ES-I3 (cell line): ENCODE measurements at regions not wholly inside any gene's neighbourhood (a gene's known extent, or its start where the extent isn't known, plus 50 kb on each side); places are given as distances from the start of the nearest gene placed in this dataset.

ENCODE experiments used
- H3K36me3 ChIP-seq: 2 replicates; pipeline ENCODE4 v1.6.1; 2013; ENCODE audit warnings: mild to moderate bottlenecking, low read length, control low read depth, moderate library complexity; ENCODE audit not compliant: insufficient read depth
- H3K4me1 ChIP-seq: 2 replicates; pipeline ENCODE4 v1.6.1; 2013; ENCODE audit warnings: mild to moderate bottlenecking, control low read depth, low read length; ENCODE audit not compliant: insufficient read depth
- H3K9ac ChIP-seq: 2 replicates; pipeline ENCODE4 v1.6.1; 2013; ENCODE audit warnings: low read depth, mild to moderate bottlenecking, low read length, moderate library complexity
- H3K9me3 ChIP-seq: 2 replicates; pipeline ENCODE4 v1.6.1; 2013; ENCODE audit warnings: mild to moderate bottlenecking, low read length, moderate library complexity; ENCODE audit not compliant: control insufficient read depth, insufficient read depth

DNA sequence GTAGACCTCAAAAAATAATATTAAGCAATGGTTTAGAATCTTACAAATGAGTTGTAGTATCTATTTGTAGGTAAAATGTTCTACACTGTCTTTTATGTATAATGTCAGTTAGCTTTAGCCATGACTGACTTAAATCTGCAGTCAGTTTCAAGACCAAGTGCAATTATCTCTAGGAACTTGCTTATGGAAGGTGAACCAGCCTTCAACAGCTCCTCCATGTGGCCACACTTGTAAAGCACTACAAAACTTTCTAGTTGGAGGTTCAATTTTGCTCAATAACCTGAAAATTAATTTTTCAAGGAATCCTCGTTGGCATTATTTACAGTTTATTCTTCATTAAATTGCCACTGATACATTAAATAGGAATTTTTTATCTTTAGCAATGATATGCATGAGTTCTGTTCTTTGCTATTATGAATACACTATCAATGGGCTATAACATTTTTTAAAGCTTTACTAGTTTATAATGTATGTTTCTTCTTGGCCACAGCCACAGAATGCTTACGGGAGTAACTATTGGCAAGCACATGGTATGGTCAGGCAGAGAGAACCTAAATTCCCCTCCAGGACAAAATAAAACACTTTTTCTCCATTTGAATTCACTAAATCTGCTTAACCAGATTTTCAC, 315.3 kb upstream of the UBE2E2 start:
- Histone ChIP-seq H3K36me3 (no peaks in the 10 kb centered on the region), H3K9ac (no peak overlapping the region)

DNA sequence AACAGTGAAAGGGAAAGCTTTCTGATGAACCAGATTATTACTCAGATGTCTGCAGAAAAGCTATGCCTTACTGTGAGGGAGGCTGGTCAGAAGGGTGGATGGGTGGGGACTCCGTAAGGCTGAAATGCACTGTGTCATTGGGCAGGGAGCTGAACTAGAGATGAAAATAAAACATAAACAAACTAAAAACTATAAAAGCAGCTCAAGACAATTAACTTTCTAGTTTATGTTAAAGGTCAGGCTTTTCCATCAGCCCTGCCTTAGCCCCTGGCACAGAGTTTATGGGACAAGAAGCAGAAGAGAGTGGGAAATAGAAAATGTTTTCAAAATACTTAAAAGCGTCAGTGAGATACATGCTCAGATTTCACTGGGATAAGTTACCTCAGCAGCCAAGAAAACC, 310.0 kb upstream of the UBE2E2 start:
- no peaks in the 10 kb centered on the region for H3K36me3 ChIP-seq
- H3K9ac ChIP-seq, result no peak overlapping the region
- no peaks in the 10 kb centered on the region for H3K4me1 ChIP-seq
- no peaks in the 10 kb centered on the region for H3K9me3 ChIP-seq

More for the DNA sequence above, 315.3 kb upstream of the UBE2E2 start:
- no peaks in the 10 kb centered on the region for H3K9me3 ChIP-seq
- H3K4me1 ChIP-seq, result no peaks in the 10 kb centered on the region

DNA sequence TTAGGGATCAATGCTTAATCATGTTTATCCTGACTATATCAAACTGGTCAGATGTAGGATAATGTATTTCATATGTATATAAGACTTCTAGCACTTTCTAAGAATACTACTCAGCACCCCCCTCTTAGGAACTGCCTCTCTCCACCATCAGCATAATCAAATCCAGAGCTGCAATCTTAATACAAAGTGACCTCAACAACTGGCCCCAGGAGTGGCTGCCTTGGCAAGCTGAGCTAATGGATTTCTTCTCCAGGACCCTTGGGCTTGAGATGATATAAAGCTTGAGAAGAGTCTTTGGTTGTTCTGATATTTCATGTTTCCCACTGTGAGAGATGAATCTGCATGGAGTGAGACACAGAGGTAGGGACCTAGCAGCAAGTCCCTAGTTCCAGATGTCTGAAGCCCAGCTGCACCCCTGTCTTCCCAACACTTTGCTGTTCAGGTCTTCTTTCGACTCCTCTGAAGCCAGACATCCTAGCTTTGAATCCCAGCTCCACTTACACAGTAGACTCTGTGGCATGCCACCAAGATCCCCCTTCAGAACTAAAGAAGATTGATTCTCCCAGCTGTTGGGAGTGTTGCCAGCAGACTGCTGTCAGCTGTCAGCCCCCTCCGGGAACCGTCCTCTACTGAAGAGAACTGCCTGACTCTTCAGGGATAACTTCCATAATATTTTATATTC, 309.3 kb upstream of the UBE2E2 start:
- H3K4me1 ChIP-seq, result no peaks in the 10 kb centered on the region

GRCh38 chr3:22894865-22895264, 308.3 kb upstream of the UBE2E2 start:
- Histone ChIP-seq H3K9me3 (no peaks in the 10 kb centered on the region), H3K4me1 (no peaks in the 10 kb centered on the region), H3K36me3 (no peaks in the 10 kb centered on the region), H3K9ac (no peak overlapping the region)

More for the DNA sequence above, 309.3 kb upstream of the UBE2E2 start:
- H3K9ac ChIP-seq, result no peak overlapping the region
- H3K9me3 ChIP-seq, result no peaks in the 10 kb centered on the region
- H3K36me3 ChIP-seq, result no peaks in the 10 kb centered on the region

DNA sequence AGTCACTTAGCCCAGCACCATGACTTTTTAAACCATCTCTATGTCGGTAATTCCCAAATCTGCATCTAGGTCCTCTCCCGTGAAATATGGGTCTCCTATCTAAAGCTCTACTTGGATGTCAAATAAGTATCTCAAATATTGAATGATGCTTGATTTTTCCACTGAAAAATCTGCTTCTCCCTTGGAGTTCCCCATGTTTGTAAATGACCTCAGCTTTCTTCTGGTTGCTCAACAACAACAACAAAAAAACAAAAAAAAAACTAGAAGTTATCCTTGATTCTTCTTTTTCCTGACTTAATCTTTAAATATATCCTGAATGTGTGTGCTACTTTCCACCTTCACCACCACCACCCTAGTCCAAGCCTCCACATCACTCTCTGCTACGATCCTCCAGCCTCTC, 307.5 kb upstream of the UBE2E2 start:
- H3K4me1 ChIP-seq, result no peaks in the 10 kb centered on the region
- H3K36me3 ChIP-seq, result no peaks in the 10 kb centered on the region
- H3K9me3 ChIP-seq, result no peaks in the 10 kb centered on the region
- H3K9ac ChIP-seq, result no peak overlapping the region

DNA sequence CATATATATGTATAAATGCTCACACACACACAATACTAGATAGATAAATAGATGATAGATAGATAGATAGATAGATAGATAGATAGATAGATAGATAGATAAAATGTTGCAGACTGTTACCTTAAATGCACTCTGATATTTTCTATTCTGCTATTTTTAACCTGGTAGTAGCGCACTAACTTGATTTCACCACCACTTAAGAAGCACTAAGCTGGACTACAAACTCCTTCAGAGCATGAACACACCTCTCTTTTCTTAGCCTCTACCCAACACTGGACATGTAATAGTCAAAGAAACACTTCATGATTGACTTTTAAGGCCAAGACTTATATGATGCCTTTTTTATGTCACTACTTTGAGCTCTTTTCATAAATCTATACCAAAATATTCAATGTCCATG, 304.6 kb upstream of the UBE2E2 start:
- H3K36me3 ChIP-seq, result no peaks in the 10 kb centered on the region
- H3K4me1 ChIP-seq, result no peaks in the 10 kb centered on the region
- no peaks in the 10 kb centered on the region; the same call in 1 of the 2 replicates for H3K9me3 ChIP-seq
- no peak overlapping the region for H3K9ac ChIP-seq

- Histone ChIP-seq H3K36me3 (no peaks in the 10 kb centered on the region), H3K9ac (no peak overlapping the region), H3K9me3 (no peaks in the 10 kb centered on the region; the same call in 1 of the 2 replicates), H3K4me1 (no peaks in the 10 kb centered on the region)
These were observed 303.7 kb upstream of the UBE2E2 start for GRCh38 chr3:22899441-22899840.

GRCh38 chr3:22900296-22900695, 302.8 kb upstream of the UBE2E2 start:
- Histone ChIP-seq H3K36me3 (no peaks in the 10 kb centered on the region), H3K4me1 (no peaks in the 10 kb centered on the region), H3K9ac (no peak overlapping the region), H3K9me3 (no peaks in the 10 kb centered on the region; the same call in 1 of the 2 replicates)

DNA sequence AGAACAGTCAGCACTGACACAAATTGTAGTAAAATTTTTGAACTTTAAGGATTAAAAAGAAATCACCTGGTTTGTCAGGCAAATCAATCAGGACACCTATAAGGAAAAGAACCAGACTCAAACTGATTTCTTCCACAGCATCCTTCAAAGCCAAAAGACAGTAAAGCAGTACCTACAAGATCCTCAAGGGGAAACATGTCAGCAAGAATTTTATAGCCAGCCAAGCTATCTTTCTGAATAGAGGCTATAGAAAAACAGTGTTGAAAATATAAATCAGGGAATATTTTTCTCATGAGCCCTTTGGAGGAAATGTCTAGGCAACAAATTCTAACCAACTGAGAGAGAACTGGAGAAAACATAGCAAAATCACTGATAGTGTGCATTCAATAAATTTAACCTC, 301.4 kb upstream of the UBE2E2 start:
- no peaks in the 10 kb centered on the region for H3K4me1 ChIP-seq
- H3K9ac ChIP-seq, result no peak overlapping the region
- H3K36me3 ChIP-seq, result no peaks in the 10 kb centered on the region
- no peaks in the 10 kb centered on the region; the same call in 1 of the 2 replicates for H3K9me3 ChIP-seq

GRCh38 chr3:22907161-22907780, 295.9 kb upstream of the UBE2E2 start:
- Histone ChIP-seq H3K9ac (no peak overlapping the region), H3K36me3 (no peaks in the 10 kb centered on the region), H3K9me3 (no peaks in the 10 kb centered on the region; the same call in 1 of the 2 replicates), H3K4me1 (no peaks in the 10 kb centered on the region)

DNA sequence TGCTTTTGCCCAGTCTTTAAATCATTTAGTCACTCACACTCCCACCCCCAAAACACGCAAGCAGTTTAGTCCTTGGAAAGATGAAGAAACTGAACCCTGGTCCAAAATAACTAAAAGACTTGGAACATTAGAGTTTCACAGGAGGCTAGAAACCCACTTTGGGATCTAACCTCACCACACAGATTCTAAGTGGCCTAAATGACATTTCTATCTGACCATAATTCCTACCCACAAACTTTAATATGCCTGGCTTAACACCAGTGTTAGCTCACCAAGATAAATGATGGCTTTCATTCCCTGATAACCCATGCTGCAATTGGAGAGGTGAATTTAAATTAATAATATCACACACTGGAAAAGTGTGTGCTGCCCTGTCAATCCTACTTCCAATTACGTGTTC, 295.3 kb upstream of the UBE2E2 start:
- Histone ChIP-seq H3K9ac (no peak overlapping the region), H3K9me3 (no peaks in the 10 kb centered on the region), H3K36me3 (no peaks in the 10 kb centered on the region), H3K4me1 (no peaks in the 10 kb centered on the region)

GRCh38 chr3:22908989-22909507, 294.1 kb upstream of the UBE2E2 start:
- Histone ChIP-seq H3K9ac (no peak overlapping the region), H3K36me3 (no peaks in the 10 kb centered on the region), H3K4me1 (no peaks in the 10 kb centered on the region), H3K9me3 (no peaks in the 10 kb centered on the region)

- Histone ChIP-seq H3K9ac (no peak overlapping the region), H3K4me1 (no peaks in the 10 kb centered on the region), H3K9me3 (no peaks in the 10 kb centered on the region), H3K36me3 (no peaks in the 10 kb centered on the region)
These were observed 286.2 kb upstream of the UBE2E2 start for GRCh38 chr3:22916933-22917332.

- Histone ChIP-seq H3K9ac (no peak overlapping the region), H3K4me1 (no peaks in the 10 kb centered on the region), H3K36me3 (no peaks in the 10 kb centered on the region), H3K9me3 (no peaks in the 10 kb centered on the region)
These were observed 283.1 kb upstream of the UBE2E2 start for GRCh38 chr3:22920006-22920405.

GRCh38 chr3:22922317-22922716, 280.8 kb upstream of the UBE2E2 start:
- H3K9me3 ChIP-seq, result no peaks in the 10 kb centered on the region
- H3K9ac ChIP-seq, result no peak overlapping the region
- no peaks in the 10 kb centered on the region for H3K4me1 ChIP-seq
- H3K36me3 ChIP-seq, result no peaks in the 10 kb centered on the region
